GM19455 (cell line): ENCODE measurements at regions not wholly inside any gene's neighbourhood (a gene's known extent, or its start where the extent isn't known, plus 50 kb on each side); places are given as distances from the start of the nearest gene placed in this dataset.
"Not testable (repeated sequence)": the region's sequence is repeated elsewhere in the genome, so short reads cannot be mapped to it uniquely, and the experiment has no call there.

Source experiments
- ATAC-seq: cut with Tn5 transposase; IDR thresholded peaks from one replicate; pipeline ENCODE4 v1.9.1; 2021; ENCODE audit not compliant: unreplicated experiment

DNA sequence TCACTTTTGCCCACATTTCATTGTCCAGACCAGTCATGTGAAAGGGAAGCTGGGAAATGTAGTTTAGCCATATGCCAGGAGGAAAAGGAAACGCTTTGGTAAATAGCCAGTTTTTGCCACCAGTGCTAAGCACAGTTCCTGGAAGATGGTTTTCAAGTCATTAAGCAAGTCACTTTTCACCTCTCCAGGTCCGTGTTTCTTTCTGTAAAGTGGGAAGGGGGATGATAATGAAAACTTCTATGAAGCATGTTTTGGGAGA is 96.6 kb upstream of the TPTE start:
- not testable (repeated sequence) for ATAC-seq

GRCh38 chr21:10425856-10426255 is 95.5 kb upstream of the TPTE start:
- no peak for ATAC-seq

GRCh38 chr21:10426812-10427211 is 94.6 kb upstream of the TPTE start:
- not testable (repeated sequence) for ATAC-seq

GRCh38 chr21:10427277-10427676 is 94.1 kb upstream of the TPTE start:
- not testable (repeated sequence) for ATAC-seq

GRCh38 chr21:10428981-10429534 is 92.3 kb upstream of the TPTE start:
- not testable (repeated sequence) for ATAC-seq

GRCh38 chr21:10430005-10430404 is 91.4 kb upstream of the TPTE start:
- no peak for ATAC-seq

DNA sequence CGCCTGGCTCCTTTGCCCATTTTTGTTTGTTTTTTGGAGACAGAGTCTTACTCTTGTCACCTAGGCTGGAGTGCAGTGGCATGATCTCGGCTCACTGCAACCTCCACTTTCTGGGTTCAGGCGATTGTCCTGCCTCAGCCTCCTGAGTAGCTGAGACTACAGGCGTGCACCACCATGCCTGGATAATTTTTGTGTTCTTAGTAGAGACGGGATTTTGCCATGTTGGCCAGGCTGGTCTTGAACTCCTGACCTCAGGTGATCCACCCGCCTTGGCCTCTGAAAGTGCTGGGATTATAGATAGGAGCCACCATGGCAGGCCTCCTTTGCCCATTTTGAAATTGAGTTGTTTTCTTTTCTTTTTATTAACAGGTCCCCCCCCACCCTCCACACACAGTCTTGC is 89.4 kb upstream of the TPTE start:
- ATAC-seq = not testable (repeated sequence)

- ATAC-seq = not testable (repeated sequence)
Observed at GRCh38 chr21:10432456-10432855, 88.9 kb upstream of the TPTE start.

DNA sequence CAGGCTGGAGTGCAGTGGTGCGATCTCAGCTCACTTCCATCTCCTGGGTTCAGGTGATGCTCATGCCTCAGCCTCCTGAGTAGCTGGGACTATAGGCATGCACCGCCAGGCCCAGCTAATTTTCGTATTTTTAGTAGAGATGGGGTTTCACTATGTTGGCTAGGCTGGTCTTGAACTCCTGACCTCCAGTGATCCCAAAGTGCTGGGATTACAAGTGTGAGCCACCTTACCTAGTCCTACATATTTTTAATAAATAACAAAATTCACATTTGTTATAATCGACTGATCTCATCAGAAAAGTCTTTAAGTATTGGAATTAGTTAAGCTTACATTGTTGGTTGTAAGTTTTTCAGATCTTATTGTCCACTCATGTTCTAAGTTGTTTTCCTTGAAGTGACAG is 83.4 kb upstream of the TPTE start:
- ATAC-seq = not testable (repeated sequence)

GRCh38 chr21:10440639-10441038 is 80.7 kb upstream of the TPTE start:
- ATAC-seq = not testable (repeated sequence)

GRCh38 chr21:10442018-10442417 is 79.4 kb upstream of the TPTE start:
- not testable (repeated sequence) for ATAC-seq

GRCh38 chr21:10445685-10446084 is 75.7 kb upstream of the TPTE start:
- not testable (repeated sequence) for ATAC-seq

GRCh38 chr21:10449451-10449850 is 71.9 kb upstream of the TPTE start:
- ATAC-seq = not testable (repeated sequence)

DNA sequence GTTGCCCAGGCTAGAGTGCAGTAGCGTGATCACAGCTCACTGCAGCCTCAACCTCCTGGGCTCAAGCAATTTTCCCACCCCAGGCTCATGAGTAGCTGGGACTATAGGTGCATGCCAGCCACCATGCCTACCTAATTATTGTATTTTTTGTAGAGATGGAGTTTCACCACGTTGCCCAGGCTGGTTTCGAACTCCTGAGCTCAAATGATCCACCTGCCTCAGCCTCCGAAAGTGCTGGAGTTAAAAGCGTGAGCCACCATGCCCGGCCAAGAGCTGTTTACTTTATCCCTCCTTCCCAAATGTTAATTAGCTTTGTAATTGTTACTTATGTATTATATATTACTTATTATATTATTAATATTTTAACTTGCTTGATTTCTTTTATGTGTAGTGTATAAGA is 70.1 kb upstream of the TPTE start:
- not testable (repeated sequence) for ATAC-seq

DNA sequence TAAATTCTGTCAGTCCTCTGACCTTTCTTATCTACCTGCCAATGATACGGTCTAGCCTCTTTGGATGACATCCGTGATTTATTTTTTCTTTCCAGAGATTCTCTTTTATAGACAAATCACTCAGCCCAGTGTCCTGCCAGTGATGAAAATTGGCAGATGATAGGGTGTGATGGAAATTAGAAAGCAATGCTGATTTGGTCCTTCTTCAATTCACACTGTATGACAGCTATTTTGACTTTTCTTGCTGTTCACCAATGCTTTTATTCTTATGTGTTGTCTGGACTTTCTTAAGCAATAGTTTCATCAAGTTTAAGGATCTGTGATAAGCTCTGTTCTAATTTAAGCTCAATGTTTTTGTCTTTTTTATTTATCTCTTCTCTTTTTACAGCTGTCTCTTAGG is 63.6 kb upstream of the TPTE start:
- not testable (repeated sequence) for ATAC-seq

DNA sequence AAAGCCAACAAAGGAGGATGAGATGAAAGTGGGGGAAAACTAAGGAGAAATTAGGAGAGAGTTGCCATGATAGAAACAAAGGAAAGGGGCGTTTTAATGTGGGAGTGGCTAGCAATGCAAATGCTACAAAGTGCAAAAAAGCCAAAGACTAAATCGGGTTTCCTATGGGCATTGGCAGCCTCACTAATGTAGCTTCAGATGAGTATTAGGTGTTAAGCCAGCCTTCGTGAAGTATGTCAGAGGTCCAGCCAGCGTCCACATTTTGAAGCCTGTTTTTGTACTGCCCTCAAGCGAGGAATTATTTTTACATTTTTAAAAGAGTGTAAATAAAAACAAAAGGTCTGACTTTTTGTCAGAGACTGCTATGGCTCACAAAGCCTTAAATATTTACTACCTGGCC is 60.4 kb upstream of the TPTE start:
- not testable (repeated sequence) for ATAC-seq

DNA sequence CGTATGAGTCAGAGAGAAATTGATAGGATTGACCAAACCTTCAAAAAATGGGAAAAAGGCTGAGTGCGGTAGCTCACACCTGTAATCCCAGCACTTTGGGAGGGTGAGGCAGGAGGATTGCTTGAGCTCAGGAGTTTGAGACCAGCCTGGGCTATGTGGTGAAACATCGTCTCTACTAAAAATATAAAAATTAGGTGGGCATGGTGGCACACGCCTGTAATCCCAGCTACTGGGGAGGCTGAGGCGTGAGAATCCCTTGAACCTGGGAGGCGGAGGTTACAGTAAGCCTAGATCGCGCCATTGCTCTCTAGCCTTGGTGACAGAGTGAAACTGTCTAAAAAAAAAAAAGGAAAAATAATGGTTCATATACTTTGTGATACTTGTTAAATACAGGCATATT is 59.9 kb upstream of the TPTE start:
- not testable (repeated sequence) for ATAC-seq

DNA sequence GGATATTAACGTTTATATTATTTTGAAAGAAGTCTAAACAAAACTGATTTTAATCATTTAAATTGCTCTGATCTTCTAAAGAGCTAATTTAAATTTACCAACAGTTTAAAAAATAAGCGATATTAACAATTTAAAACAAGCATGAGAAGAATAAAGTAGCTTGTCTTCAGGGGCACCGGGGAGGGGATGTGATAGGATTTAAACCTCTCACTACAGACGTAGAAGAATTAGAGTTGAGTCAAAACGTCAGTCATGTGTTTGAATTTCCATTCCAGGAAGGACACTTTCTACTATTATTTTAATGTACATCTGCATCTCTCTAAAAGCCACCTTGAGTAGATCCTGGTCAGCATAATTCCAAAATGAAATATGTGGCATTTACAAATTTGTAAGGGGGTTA is 58.2 kb upstream of the TPTE start:
- ATAC-seq = no peak

DNA sequence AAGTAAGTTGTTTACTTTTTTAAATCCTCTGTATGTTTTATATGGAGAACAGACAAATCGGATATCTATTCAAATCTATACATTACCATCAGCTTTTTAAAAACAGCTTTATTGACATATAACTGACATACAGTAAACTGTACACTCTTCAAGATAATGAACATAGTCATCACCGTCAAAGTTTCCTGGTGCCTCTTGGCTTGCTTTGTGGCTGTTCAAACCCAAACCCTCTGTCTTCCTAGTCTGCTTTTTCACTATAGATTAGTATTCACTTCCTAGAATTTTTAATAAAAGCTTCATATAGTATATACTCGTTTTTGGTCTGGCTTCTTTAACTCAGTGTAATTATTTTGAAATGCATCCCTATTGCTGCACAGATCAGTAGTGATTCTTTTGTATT is 56.4 kb upstream of the TPTE start:
- no peak for ATAC-seq

GRCh38 chr21:10465524-10466110 is 55.8 kb upstream of the TPTE start:
- not testable (repeated sequence) for ATAC-seq

- no peak for ATAC-seq
Observed at GRCh38 chr21:10466200-10466599, 55.2 kb upstream of the TPTE start.
